GM23248 (cell line): ENCODE measurements at regions not wholly inside any gene's neighbourhood (a gene's known extent, or its start where the extent isn't known, plus 50 kb on each side); places are given as distances from the start of the nearest gene placed in this dataset.

Experiments
- EZH2 ChIP-seq: fragments of 200-600 bp; sonication (generic); IDR thresholded peaks from 2 replicates; pipeline ENCODE4 v1.6.1; 2018; ENCODE audit warnings: antibody characterized with exemption, mild to moderate bottlenecking; ENCODE audit not compliant: insufficient read depth, poor library complexity, severe bottlenecking
- EZH2phosphoT487 ChIP-seq: fragments of 200-600 bp; sonication (generic); IDR thresholded peaks from 2 replicates; pipeline ENCODE4 v1.6.1; 2018; ENCODE audit warnings: antibody characterized with exemption, moderate library complexity, mild to moderate bottlenecking, low read depth; ENCODE audit not compliant: insufficient read depth

DNA sequence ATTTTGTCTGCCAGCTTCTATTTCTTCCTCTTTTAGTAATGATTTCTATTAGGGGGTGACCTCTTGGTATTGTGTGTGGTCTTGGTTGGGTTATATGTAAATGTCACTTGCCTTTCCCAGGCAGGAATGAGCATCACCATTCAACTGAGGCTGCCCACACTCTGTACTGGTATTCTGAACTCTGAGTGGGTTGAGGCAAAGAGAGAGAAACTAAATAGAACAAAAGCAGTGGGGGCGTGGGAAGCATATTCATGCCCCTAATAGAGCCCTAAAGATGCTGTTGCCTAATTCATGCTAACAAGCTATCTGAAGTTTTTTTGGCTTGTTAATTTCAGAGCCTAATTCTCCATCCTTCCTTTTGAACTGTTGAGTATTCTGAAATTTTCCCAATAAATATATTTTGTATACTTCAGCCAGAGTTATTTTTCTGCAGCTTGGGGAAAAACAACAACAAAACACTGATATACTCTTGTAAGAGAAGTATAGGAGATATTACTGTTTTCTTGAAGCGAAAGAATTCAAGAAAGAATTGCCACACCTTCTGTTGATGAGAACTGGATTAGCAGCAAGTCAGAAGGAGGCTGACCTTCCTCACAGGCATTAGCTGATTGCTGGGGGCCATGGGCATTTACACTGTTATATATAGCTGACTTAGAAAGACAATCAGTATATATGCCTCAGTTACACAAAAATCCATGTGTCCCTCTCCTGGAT lies 315.8 kb upstream of the KLF12 start:
- TF ChIP-seq EZH2 (no peak), EZH2phosphoT487 (no peak)
